ENCODE measurements at regions not wholly inside any gene's neighbourhood (a gene's known extent, or its start where the extent isn't known, plus 50 kb on each side); places are given as distances from the start of the nearest gene placed in this dataset.

- H3K4me1 Mint-ChIP-seq (ENCODE audit: unreplicated experiment) = peaks cover 18% of the 10 kb centered on the region
- peak overlapping the region; percentile 78 for H3K4me3 Mint-ChIP-seq
These were observed 99.9 kb upstream of the CCL2 start for GRCh38 chr17:34154961-34155730.

GRCh38 chr17:34155947-34156346 lies 99.1 kb upstream of the CCL2 start:
- no peaks in the 10 kb centered on the region for H3K36me3 Mint-ChIP-seq
- peaks cover 81% of the 10 kb centered on the region for H3K27me3 Mint-ChIP-seq

More at GRCh38 chr17:34154961-34155730, 99.9 kb upstream of the CCL2 start:
- H3K9me3 Mint-ChIP-seq = peaks cover 6% of the 10 kb centered on the region
- H3K36me3 Mint-ChIP-seq = no peaks in the 10 kb centered on the region
- H3K27ac Mint-ChIP-seq = peak overlapping the region; percentile 11
- TF ChIP-seq CTCF (conservative IDR thresholded peaks at IDR 0.05) = no peak
- DNase-seq (ENCODE audit: extremely low spot score, unreplicated experiment) = no peak
- peaks cover 77% of the 10 kb centered on the region for H3K27me3 Mint-ChIP-seq

GRCh38 chr17:34156401-34156740 lies 98.7 kb upstream of the CCL2 start:
- H3K4me1 Mint-ChIP-seq (ENCODE audit: unreplicated experiment) = peaks cover 18% of the 10 kb centered on the region
- no peak for DNase-seq (ENCODE audit: extremely low spot score, unreplicated experiment)
- H3K36me3 Mint-ChIP-seq = no peaks in the 10 kb centered on the region
- peaks cover 81% of the 10 kb centered on the region for H3K27me3 Mint-ChIP-seq
- peaks cover 6% of the 10 kb centered on the region for H3K9me3 Mint-ChIP-seq
- peak overlapping the region; percentile 78 for H3K4me3 Mint-ChIP-seq
- no peak for TF ChIP-seq CTCF (conservative IDR thresholded peaks at IDR 0.05)
- H3K27ac Mint-ChIP-seq = no peak overlapping the region

More at GRCh38 chr17:34155947-34156346, 99.1 kb upstream of the CCL2 start:
- Mint-ChIP-seq H3K4me1 (ENCODE audit: unreplicated experiment) (peaks cover 18% of the 10 kb centered on the region), H3K27ac (no peak overlapping the region), H3K9me3 (peaks cover 6% of the 10 kb centered on the region), H3K4me3 (peak overlapping the region; percentile 78)
- TF ChIP-seq CTCF (conservative IDR thresholded peaks at IDR 0.05) = no peak
- no peak for DNase-seq (ENCODE audit: extremely low spot score, unreplicated experiment)

GRCh38 chr17:34156741-34157589 lies 98.1 kb upstream of the CCL2 start:
- no peak for TF ChIP-seq CTCF (conservative IDR thresholded peaks at IDR 0.05)
- Mint-ChIP-seq H3K4me3 (peak overlapping the region; percentile 78), H3K27ac (no peak overlapping the region), H3K4me1 (ENCODE audit: unreplicated experiment) (peaks cover 22% of the 10 kb centered on the region), H3K36me3 (no peaks in the 10 kb centered on the region), H3K9me3 (peaks cover 6% of the 10 kb centered on the region), H3K27me3 (peaks cover 84% of the 10 kb centered on the region)
- no peak for DNase-seq (ENCODE audit: extremely low spot score, unreplicated experiment)

- DNase-seq (ENCODE audit: extremely low spot score, unreplicated experiment) = no peak
- no peak overlapping the region for H3K4me3 Mint-ChIP-seq
- peaks cover 12% of the 10 kb centered on the region for H3K4me1 Mint-ChIP-seq (ENCODE audit: unreplicated experiment)
- H3K36me3 Mint-ChIP-seq = no peaks in the 10 kb centered on the region
- peaks cover 72% of the 10 kb centered on the region for H3K27me3 Mint-ChIP-seq
- TF ChIP-seq CTCF (conservative IDR thresholded peaks at IDR 0.05) = no peak
- H3K27ac Mint-ChIP-seq = no peak overlapping the region
- peaks cover 6% of the 10 kb centered on the region for H3K9me3 Mint-ChIP-seq
These were observed 93.4 kb upstream of the CCL2 start for GRCh38 chr17:34161690-34162089.
